ENCODE measurements at regions not wholly inside any gene's neighbourhood (a gene's known extent, or its start where the extent isn't known, plus 50 kb on each side); places are given as distances from the start of the nearest gene placed in this dataset.
"Not testable (repeated sequence)": the region's sequence is repeated elsewhere in the genome, so short reads cannot be mapped to it uniquely, and the experiment has no call there.

DNA sequence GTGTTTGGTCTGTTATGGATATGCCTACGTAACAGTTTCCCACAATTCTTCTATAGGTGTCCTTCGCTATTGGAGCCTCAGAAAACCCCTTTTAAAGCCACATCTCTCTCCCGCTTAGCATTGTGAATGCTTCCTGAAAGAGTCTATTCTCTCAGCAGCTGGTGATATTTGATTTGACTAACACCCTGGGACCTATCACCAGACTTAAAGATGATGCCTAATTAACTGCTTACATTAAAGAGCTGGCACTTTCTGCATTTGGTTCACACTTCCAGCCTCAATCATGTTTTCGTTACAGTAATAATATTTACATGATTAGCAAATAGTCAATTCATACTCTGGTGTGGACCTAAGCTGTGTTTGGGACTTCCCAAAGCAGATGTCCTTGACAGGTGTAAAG is 90.1 kb upstream of the VLDLR start:
- no peaks in the 10 kb centered on the region for H3K4me1 ChIP-seq (ENCODE audit: insufficient read depth, low read length)
- H3K36me3 ChIP-seq (ENCODE audit: insufficient read depth, low read length), result no peaks in the 10 kb centered on the region
- H4K20me1 ChIP-seq (ENCODE audit: insufficient read depth, low read length), result no peaks in the 10 kb centered on the region
- Mint-ChIP-seq H3K9me3 (ENCODE audit: unreplicated experiment) (no peaks in the 10 kb centered on the region), H3K27ac (ENCODE audit: unreplicated experiment) (no peak overlapping the region), H3K4me1 (ENCODE audit: low read depth, unreplicated experiment) (no peaks in the 10 kb centered on the region), H3K36me3 (ENCODE audit: low read depth, unreplicated experiment) (peaks cover 5% of the 10 kb centered on the region), H3K27me3 (ENCODE audit: low read depth, unreplicated experiment) (no peaks in the 10 kb centered on the region), H3K4me3 (ENCODE audit: unreplicated experiment) (no peak overlapping the region)
- no peak overlapping the region for H3K27ac ChIP-seq (ENCODE audit: low read depth, low read length)
- FAIRE-seq (no peak), DNase-seq (ENCODE audit: low read depth) (no peak)
- no peak overlapping the region for H3K4me3 ChIP-seq (ENCODE audit: insufficient read depth, low read depth, low read length)
- TF ChIP-seq, protein P1, sequence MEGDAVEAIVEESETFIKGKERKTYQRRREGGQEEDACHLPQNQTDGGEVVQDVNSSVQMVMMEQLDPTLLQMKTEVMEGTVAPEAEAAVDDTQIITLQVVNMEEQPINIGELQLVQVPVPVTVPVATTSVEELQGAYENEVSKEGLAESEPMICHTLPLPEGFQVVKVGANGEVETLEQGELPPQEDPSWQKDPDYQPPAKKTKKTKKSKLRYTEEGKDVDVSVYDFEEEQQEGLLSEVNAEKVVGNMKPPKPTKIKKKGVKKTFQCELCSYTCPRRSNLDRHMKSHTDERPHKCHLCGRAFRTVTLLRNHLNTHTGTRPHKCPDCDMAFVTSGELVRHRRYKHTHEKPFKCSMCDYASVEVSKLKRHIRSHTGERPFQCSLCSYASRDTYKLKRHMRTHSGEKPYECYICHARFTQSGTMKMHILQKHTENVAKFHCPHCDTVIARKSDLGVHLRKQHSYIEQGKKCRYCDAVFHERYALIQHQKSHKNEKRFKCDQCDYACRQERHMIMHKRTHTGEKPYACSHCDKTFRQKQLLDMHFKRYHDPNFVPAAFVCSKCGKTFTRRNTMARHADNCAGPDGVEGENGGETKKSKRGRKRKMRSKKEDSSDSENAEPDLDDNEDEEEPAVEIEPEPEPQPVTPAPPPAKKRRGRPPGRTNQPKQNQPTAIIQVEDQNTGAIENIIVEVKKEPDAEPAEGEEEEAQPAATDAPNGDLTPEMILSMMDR (IDR thresholded peaks at IDR 0.05; ENCODE audit: insufficient read depth, low read depth, low read length), result no peak
- no peak for TF ChIP-seq EZH2 (IDR thresholded peaks at IDR 0.05; ENCODE audit: insufficient read depth, low read length)
- H3K79me2 ChIP-seq (ENCODE audit: insufficient read depth, low read length), result no peaks in the 10 kb centered on the region
- H3K9me3 ChIP-seq (ENCODE audit: insufficient read depth, low read depth, low read length), result no peaks in the 10 kb centered on the region
- H3K4me2 ChIP-seq (ENCODE audit: low read length), result no peak overlapping the region
- no peak overlapping the region for H2AFZ ChIP-seq (ENCODE audit: low read depth, low read length)
- H3K27me3 ChIP-seq (ENCODE audit: insufficient read depth, low read length), result no peaks in the 10 kb centered on the region
- no peak overlapping the region for H3K9ac ChIP-seq (ENCODE audit: low read length)

DNA sequence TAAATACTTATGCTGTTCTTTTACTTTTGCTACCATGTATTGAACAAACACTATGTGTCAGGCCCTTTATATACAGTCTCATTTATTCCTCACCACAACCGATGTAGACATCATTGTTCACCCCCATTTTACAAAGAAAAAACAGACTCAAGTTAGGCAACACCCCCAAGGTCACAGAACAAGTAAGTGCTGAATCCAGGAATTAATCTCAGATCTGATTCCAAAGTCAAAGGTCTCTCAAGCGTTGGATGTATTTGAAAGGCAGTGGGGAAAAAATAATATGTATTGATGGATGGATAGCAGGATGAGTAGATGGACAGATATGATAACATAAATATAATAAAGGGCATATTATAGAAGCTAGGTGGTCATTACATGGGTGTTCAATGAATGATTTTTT is 85.1 kb upstream of the VLDLR start:
- Histone ChIP-seq H3K79me2 (ENCODE audit: insufficient read depth, low read length) (no peaks in the 10 kb centered on the region), H3K9me3 (ENCODE audit: insufficient read depth, low read depth, low read length) (no peaks in the 10 kb centered on the region), H3K4me1 (ENCODE audit: insufficient read depth, low read length) (no peaks in the 10 kb centered on the region), H2AFZ (ENCODE audit: low read depth, low read length) (no peak overlapping the region), H3K4me2 (ENCODE audit: low read length) (no peak overlapping the region), H3K4me3 (ENCODE audit: insufficient read depth, low read depth, low read length) (no peak overlapping the region), H3K27ac (ENCODE audit: low read depth, low read length) (no peak overlapping the region), H3K27me3 (ENCODE audit: insufficient read depth, low read length) (no peaks in the 10 kb centered on the region), H3K9ac (ENCODE audit: low read length) (no peak overlapping the region), H4K20me1 (ENCODE audit: insufficient read depth, low read length) (no peaks in the 10 kb centered on the region), H3K36me3 (ENCODE audit: insufficient read depth, low read length) (no peaks in the 10 kb centered on the region)
- H3K4me3 Mint-ChIP-seq (ENCODE audit: unreplicated experiment), result no peak overlapping the region
- FAIRE-seq (no peak), DNase-seq (ENCODE audit: low read depth) (no peak)
- no peaks in the 10 kb centered on the region for H3K27me3 Mint-ChIP-seq (ENCODE audit: low read depth, unreplicated experiment)
- H3K9me3 Mint-ChIP-seq (ENCODE audit: unreplicated experiment), result peaks cover 2% of the 10 kb centered on the region
- TF ChIP-seq EZH2 (IDR thresholded peaks at IDR 0.05; ENCODE audit: insufficient read depth, low read length), result no peak
- TF ChIP-seq, protein P1 (IDR thresholded peaks at IDR 0.05; ENCODE audit: insufficient read depth, low read depth, low read length), result no peak
- H3K27ac Mint-ChIP-seq (ENCODE audit: unreplicated experiment), result no peak overlapping the region
- H3K36me3 Mint-ChIP-seq (ENCODE audit: low read depth, unreplicated experiment), result peaks cover 12% of the 10 kb centered on the region
- H3K4me1 Mint-ChIP-seq (ENCODE audit: low read depth, unreplicated experiment), result no peaks in the 10 kb centered on the region

DNA sequence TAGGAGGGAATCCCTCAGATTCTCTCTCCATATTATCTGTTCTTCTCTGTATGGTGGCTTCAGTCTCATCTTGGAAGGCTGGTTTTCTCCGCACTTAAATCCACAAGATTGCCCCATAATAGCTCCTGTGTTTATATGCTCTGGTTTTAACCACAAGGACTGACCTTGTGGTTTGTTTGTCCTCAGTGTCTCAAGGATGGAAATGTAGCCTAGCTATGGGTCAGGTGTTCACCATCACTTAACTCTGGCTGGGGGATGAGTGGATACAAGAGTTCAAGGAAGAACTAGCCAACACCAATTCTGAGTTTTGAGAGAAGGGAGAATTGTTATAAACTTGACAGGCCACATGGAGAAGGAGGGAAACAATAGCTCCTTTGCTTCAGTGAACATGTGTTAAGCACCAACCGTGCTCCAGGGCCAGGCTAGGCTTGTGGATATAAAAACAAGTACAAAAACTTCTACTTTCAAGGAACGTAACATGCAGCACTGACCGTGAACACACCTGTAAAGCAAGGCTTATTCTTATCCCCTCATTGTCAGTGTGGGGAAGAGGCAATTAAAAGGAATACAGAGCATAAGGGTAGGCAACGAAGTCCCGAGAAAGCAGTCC is 75.6 kb upstream of the VLDLR start:
- Mint-ChIP-seq H3K4me1 (ENCODE audit: low read depth, unreplicated experiment) (peaks cover 6% of the 10 kb centered on the region), H3K27me3 (ENCODE audit: low read depth, unreplicated experiment) (no peaks in the 10 kb centered on the region), H3K36me3 (ENCODE audit: low read depth, unreplicated experiment) (peaks cover 12% of the 10 kb centered on the region), H3K27ac (ENCODE audit: unreplicated experiment) (no peak overlapping the region), H3K4me3 (ENCODE audit: unreplicated experiment) (no peak overlapping the region), H3K9me3 (ENCODE audit: unreplicated experiment) (peaks cover 14% of the 10 kb centered on the region)
- peaks cover 3% of the 10 kb centered on the region for H3K9me3 ChIP-seq (ENCODE audit: insufficient read depth, low read depth, low read length)
- FAIRE-seq, result no peak
- DNase-seq (ENCODE audit: low read depth), result no peak
- H3K4me1 ChIP-seq (ENCODE audit: insufficient read depth, low read length), result no peaks in the 10 kb centered on the region
- H3K4me2 ChIP-seq (ENCODE audit: low read length), result no peak overlapping the region
- no peak overlapping the region for H2AFZ ChIP-seq (ENCODE audit: low read depth, low read length)
- TF ChIP-seq EZH2 (IDR thresholded peaks at IDR 0.05; ENCODE audit: insufficient read depth, low read length), result no peak
- TF ChIP-seq, protein P1 (IDR thresholded peaks at IDR 0.05; ENCODE audit: insufficient read depth, low read depth, low read length), result no peak
- no peak overlapping the region for H3K4me3 ChIP-seq (ENCODE audit: insufficient read depth, low read depth, low read length)
- H3K79me2 ChIP-seq (ENCODE audit: insufficient read depth, low read length), result no peaks in the 10 kb centered on the region
- no peaks in the 10 kb centered on the region for H4K20me1 ChIP-seq (ENCODE audit: insufficient read depth, low read length)
- H3K36me3 ChIP-seq (ENCODE audit: insufficient read depth, low read length), result no peaks in the 10 kb centered on the region
- H3K9ac ChIP-seq (ENCODE audit: low read length), result no peak overlapping the region
- no peaks in the 10 kb centered on the region for H3K27me3 ChIP-seq (ENCODE audit: insufficient read depth, low read length)
- H3K27ac ChIP-seq (ENCODE audit: low read depth, low read length), result no peak overlapping the region

DNA sequence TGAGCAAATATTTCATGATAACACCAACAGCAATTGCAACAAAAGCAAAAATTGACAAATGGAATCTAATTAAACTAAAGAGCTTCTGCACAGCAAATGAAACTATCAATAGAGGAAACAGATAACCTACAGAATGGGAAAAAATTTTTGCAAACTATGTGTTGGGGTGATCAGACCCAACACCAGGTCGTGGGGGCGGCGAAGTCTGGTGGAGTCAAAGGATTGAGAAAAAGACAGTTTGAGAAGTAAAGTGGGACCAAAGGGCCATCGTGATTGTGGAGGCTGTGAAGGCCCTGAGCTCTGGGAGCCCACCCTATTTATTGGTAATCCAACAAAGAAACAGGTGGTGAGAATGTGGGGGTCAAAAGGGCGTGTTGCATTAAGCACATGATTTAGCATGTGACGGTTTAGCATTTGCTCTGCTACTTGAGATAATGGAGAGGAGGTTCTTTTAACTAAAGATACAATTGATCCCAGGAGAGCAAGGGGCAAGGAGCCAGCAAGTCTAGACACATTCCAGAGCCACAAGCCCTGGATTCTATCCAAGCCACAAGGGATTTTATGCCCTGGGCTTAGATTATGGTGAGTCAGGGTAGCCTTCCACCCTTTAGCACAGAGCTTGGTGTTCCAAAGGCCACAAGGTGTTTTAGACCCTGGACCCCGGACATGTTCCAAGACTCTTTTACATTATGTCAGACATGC is 65.5 kb upstream of the VLDLR start:
- not testable (repeated sequence) for H3K9ac ChIP-seq (ENCODE audit: low read length); H3K9me3 Mint-ChIP-seq (ENCODE audit: unreplicated experiment); H3K4me3 Mint-ChIP-seq (ENCODE audit: unreplicated experiment); H2AFZ ChIP-seq (ENCODE audit: low read depth, low read length); H3K4me3 ChIP-seq (ENCODE audit: insufficient read depth, low read depth, low read length); FAIRE-seq; H3K4me2 ChIP-seq (ENCODE audit: low read length); H3K27me3 ChIP-seq (ENCODE audit: insufficient read depth, low read length); H3K27ac ChIP-seq (ENCODE audit: low read depth, low read length); H3K27me3 Mint-ChIP-seq (ENCODE audit: low read depth, unreplicated experiment); H3K36me3 Mint-ChIP-seq (ENCODE audit: low read depth, unreplicated experiment); H4K20me1 ChIP-seq (ENCODE audit: insufficient read depth, low read length); H3K79me2 ChIP-seq (ENCODE audit: insufficient read depth, low read length); H3K9me3 ChIP-seq (ENCODE audit: insufficient read depth, low read depth, low read length); H3K36me3 ChIP-seq (ENCODE audit: insufficient read depth, low read length)
- H3K27ac Mint-ChIP-seq (ENCODE audit: unreplicated experiment), result peak overlapping the region; percentile 56
- peaks cover 38% of the 10 kb centered on the region for H3K4me1 Mint-ChIP-seq (ENCODE audit: low read depth, unreplicated experiment)
- DNase-seq (ENCODE audit: low read depth), result peak; percentile 43
- H3K4me1 ChIP-seq (ENCODE audit: insufficient read depth, low read length), result peaks cover 17% of the 10 kb centered on the region

All from astrocyte (in vitro differentiated cells and primary cell).